ENCODE measurements at regions not wholly inside any gene's neighbourhood (a gene's known extent, or its start where the extent isn't known, plus 50 kb on each side); places are given as distances from the start of the nearest gene placed in this dataset.
"Not testable (repeated sequence)": the region's sequence is repeated elsewhere in the genome, so short reads cannot be mapped to it uniquely, and the experiment has no call there.

GRCh38 chr2:7094231-7094741, 177.1 kb downstream of the RNF144A start:
- no peak for DNase-seq (ENCODE audit: low read depth in 2 of 2)

- DNase-seq (ENCODE audit: low read depth in 2 of 2) = no peak
These were observed 179.6 kb downstream of the RNF144A start for GRCh38 chr2:7096726-7097352.

- DNase-seq (ENCODE audit: low read depth in 2 of 2) = peak; percentile 56 to 70
These were observed 180.2 kb downstream of the RNF144A start for GRCh38 chr2:7097353-7097895.

GRCh38 chr2:7098816-7099215, 181.6 kb downstream of the RNF144A start:
- DNase-seq (ENCODE audit: low read depth in 2 of 2) = no peak

GRCh38 chr2:7099687-7100086, 182.5 kb downstream of the RNF144A start:
- DNase-seq (ENCODE audit: low read depth in 2 of 2) = not testable (repeated sequence)

GRCh38 chr2:7102826-7103225, 185.6 kb downstream of the RNF144A start:
- DNase-seq (ENCODE audit: low read depth in 2 of 2) = no peak

- DNase-seq (ENCODE audit: low read depth in 2 of 2) = no peak
These were observed 191.8 kb downstream of the RNF144A start for GRCh38 chr2:7108792-7109532.

GRCh38 chr2:7109533-7109885, 192.3 kb downstream of the RNF144A start:
- DNase-seq (ENCODE audit: low read depth in 2 of 2) = no peak

GRCh38 chr2:7111626-7112025, 194.4 kb downstream of the RNF144A start:
- no peak for DNase-seq (ENCODE audit: low read depth in 2 of 2)

- no peak for DNase-seq (ENCODE audit: low read depth in 2 of 2)
These were observed 198.2 kb downstream of the RNF144A start for GRCh38 chr2:7115364-7115763.

GRCh38 chr2:7115906-7116305, 198.7 kb downstream of the RNF144A start:
- no peak for DNase-seq (ENCODE audit: low read depth in 2 of 2)

- DNase-seq (ENCODE audit: low read depth in 2 of 2) = no peak
These were observed 199.3 kb downstream of the RNF144A start for GRCh38 chr2:7116511-7116910.

- DNase-seq (ENCODE audit: low read depth in 2 of 2) = no peak
These were observed 199.9 kb downstream of the RNF144A start for GRCh38 chr2:7117076-7117475.

GRCh38 chr2:7118606-7119131, 201.5 kb downstream of the RNF144A start:
- no peak for DNase-seq (ENCODE audit: low read depth in 2 of 2)

- no peak for DNase-seq (ENCODE audit: low read depth in 2 of 2)
These were observed 202.1 kb downstream of the RNF144A start for GRCh38 chr2:7119132-7119835.

- DNase-seq (ENCODE audit: low read depth in 2 of 2) = no peak
These were observed 204.6 kb downstream of the RNF144A start for GRCh38 chr2:7121851-7122250.

GRCh38 chr2:7127156-7127555, 209.9 kb downstream of the RNF144A start:
- DNase-seq (ENCODE audit: low read depth in 2 of 2) = no peak

- DNase-seq (ENCODE audit: low read depth in 2 of 2) = no peak
These were observed 210.5 kb downstream of the RNF144A start for GRCh38 chr2:7127687-7128086.

GRCh38 chr2:7131261-7131660, 214.0 kb downstream of the RNF144A start:
- DNase-seq (ENCODE audit: low read depth in 2 of 2) = no peak

GRCh38 chr2:7132753-7133152, 215.5 kb downstream of the RNF144A start:
- DNase-seq (ENCODE audit: low read depth in 2 of 2) = no peak

GRCh38 chr2:7133521-7133920, 216.3 kb downstream of the RNF144A start:
- no peak for DNase-seq (ENCODE audit: low read depth in 2 of 2)

GRCh38 chr2:7140306-7140705, 223.1 kb downstream of the RNF144A start:
- no peak for DNase-seq (ENCODE audit: low read depth in 2 of 2)
